ENCODE measurements at regions not wholly inside any gene's neighbourhood (a gene's known extent, or its start where the extent isn't known, plus 50 kb on each side); places are given as distances from the start of the nearest gene placed in this dataset.

DNA sequence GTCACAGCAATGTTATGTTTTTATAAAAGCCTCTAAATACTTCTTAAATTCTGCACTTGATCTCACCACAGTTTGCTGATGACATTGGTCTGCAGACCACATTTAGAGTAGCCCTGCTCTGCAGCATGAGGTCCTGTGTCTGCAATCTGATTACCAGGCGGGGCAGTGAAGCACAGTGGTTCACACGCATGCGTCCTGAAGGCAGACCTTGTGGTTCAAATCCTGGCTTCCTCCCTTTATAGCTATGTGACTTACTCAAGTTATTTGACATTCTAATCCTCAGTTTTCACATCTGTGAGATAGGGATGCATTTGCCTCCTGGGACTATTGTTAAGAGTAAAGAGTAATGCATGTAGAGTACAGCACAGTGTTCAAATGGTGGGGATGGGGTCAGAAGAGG is 50.3 kb downstream of the BMAL2 start:
- TF ChIP-seq POLR2A (IDR thresholded peaks at IDR 0.05) (no peak), EP300 (IDR thresholded peaks at IDR 0.05) (no peak), POLR2AphosphoS5 (IDR thresholded peaks at IDR 0.05) (no peak)
- TF ChIP-seq, protein P1, sequence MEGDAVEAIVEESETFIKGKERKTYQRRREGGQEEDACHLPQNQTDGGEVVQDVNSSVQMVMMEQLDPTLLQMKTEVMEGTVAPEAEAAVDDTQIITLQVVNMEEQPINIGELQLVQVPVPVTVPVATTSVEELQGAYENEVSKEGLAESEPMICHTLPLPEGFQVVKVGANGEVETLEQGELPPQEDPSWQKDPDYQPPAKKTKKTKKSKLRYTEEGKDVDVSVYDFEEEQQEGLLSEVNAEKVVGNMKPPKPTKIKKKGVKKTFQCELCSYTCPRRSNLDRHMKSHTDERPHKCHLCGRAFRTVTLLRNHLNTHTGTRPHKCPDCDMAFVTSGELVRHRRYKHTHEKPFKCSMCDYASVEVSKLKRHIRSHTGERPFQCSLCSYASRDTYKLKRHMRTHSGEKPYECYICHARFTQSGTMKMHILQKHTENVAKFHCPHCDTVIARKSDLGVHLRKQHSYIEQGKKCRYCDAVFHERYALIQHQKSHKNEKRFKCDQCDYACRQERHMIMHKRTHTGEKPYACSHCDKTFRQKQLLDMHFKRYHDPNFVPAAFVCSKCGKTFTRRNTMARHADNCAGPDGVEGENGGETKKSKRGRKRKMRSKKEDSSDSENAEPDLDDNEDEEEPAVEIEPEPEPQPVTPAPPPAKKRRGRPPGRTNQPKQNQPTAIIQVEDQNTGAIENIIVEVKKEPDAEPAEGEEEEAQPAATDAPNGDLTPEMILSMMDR (IDR thresholded peaks at IDR 0.05), result no peak
- Histone ChIP-seq H3K36me3 (no peaks in the 10 kb centered on the region), H3K9me3 (no peaks in the 10 kb centered on the region), H3K27ac (no peak overlapping the region), H3K27me3 (no peaks in the 10 kb centered on the region), H3K4me1 (no peaks in the 10 kb centered on the region), H3K4me3 (no peak overlapping the region)
- 94 to 95% methylated on average over 3 of the region's 3 CpGs for WGBS, 2 donors
- no peak for DNase-seq
- intact Hi-C loops (cut with DNase I), result no loop called here

DNA sequence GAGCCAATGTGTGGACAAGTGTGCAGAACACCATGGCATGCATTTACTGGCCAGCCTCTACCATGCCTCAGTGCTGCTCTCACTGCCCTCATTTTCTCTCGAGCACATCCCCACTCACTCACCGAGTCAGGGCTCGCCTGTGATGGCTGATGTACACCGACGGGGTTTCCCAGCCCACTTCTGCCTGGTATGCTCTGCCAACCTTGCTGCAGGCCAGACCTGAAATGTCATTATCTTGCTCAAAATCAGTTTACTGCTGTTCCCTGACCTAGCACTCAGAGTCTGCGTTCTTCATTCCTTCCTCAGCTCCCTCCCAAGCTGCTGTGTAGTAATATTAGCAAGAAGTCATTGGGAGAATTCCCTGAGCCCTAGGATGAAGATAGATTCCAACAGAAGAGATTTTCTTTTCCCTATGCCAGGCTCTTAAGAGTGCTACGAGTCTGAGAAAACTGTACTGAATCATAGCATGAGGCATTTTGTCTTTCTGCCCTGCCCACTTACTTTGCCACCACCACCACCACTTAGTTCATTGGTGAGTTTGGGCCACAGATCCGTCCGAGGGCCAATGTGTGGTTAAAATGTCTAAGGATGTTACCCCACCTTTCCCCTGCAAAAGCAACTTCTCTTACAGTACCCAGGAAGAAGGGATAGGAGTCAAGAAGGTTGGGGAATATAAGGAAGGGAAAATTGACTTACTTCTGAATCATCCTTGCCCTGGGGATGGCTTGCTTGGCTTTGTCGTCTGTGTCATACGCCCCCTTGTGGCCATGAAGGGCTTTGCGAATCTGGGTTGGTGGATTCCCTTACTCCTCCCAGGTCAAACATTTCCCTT is 51.0 kb downstream of the BMAL2 start:
- TF ChIP-seq POLR2AphosphoS5 (IDR thresholded peaks at IDR 0.05), result no peak
- TF ChIP-seq, protein P1 (IDR thresholded peaks at IDR 0.05), result peak; percentile 35 to 83 (median 70)
- Histone ChIP-seq H3K27me3 (no peaks in the 10 kb centered on the region), H3K4me3 (no peak overlapping the region), H3K4me1 (no peaks in the 10 kb centered on the region), H3K9me3 (no peaks in the 10 kb centered on the region), H3K27ac (no peak overlapping the region), H3K36me3 (no peaks in the 10 kb centered on the region)
- peak; percentile 84 for DNase-seq
- intact Hi-C loops (cut with DNase I), result no loop called here
- 66 to 71% methylated on average over 12 of the region's 12 CpGs for WGBS, 2 donors

DNA sequence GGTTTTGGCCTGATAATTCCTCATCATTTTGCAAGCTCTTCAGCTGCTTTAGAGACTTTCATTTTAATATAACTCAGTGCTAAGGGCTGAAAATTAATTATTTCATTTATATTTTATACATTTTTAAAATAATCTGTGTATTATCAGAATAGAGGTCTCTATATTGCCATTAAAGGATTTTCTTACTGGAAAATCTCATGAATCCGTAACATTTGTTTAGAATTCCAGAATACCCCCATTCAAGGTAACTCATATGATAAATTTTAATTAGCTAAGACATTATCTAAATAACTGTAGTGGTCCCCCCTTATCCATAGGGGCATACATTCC is 51.6 kb downstream of the BMAL2 start:
- no peaks in the 10 kb centered on the region for H3K9me3 ChIP-seq
- intact Hi-C loops (cut with DNase I), result no loop called here
- 93 to 94% methylated on average over 1 of the region's 1 CpG for WGBS, 2 donors

DNA sequence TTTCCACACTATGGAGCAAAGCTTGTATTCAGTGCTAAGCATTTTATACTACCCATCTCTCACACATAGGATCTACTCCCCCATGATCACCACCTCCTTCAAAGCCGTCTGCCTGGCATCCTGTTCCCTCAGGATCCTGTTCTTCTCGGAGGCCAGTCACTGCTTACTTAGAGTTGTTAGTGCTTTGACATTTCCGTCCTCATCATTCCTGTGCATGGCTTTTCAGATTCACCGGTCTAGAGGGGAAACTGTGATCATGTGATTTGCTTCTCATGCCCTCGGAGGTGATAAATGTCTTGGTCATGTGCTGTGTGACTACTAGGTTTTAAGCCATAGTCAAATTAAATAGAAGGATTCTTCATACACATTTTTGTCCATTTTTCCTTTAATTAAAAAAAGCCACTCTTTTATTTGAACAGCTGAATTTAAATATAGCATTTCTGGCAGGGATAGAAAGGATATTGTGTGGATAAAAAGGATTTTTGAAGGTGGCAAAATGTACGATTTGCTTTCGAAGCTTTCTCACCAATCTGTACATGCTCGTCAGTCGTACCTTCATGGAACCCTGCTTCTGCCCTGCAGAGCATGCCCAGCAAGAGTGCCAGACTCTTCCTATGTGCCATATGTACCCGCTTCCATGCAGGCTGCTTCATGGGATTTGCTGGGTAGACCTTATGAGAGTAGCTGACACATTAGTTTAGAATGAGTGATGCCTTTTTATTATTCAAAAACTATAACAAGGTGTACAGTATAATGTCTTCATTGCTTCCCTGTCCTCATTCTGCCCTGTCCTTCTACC is 53.3 kb downstream of the BMAL2 start:
- H3K36me3 ChIP-seq, result no peaks in the 10 kb centered on the region
- TF ChIP-seq POLR2A (IDR thresholded peaks at IDR 0.05), result no peak
- TF ChIP-seq EP300 (IDR thresholded peaks at IDR 0.05), result no peak
- TF ChIP-seq, protein P1 (IDR thresholded peaks at IDR 0.05), result no peak
- no peak for TF ChIP-seq POLR2AphosphoS5 (IDR thresholded peaks at IDR 0.05)
- intact Hi-C loops (cut with DNase I), result no loop called here
- no peaks in the 10 kb centered on the region for H3K9me3 ChIP-seq
- 89% methylated on average over 10 of the region's 10 CpGs for WGBS, 2 donors
- H3K27ac ChIP-seq, result no peak overlapping the region
- no peaks in the 10 kb centered on the region for H3K27me3 ChIP-seq
- no peaks in the 10 kb centered on the region for H3K4me1 ChIP-seq
- no peak for DNase-seq
- H3K4me3 ChIP-seq, result no peak overlapping the region

More for the DNA sequence above, 51.6 kb downstream of the BMAL2 start:
- Histone ChIP-seq H3K36me3 (no peaks in the 10 kb centered on the region), H3K27ac (no peak overlapping the region), H3K4me3 (no peak overlapping the region), H3K4me1 (no peaks in the 10 kb centered on the region), H3K27me3 (no peaks in the 10 kb centered on the region)
- no peak for DNase-seq
- TF ChIP-seq POLR2A (IDR thresholded peaks at IDR 0.05), result no peak
- TF ChIP-seq EP300 (IDR thresholded peaks at IDR 0.05), result no peak
- TF ChIP-seq, protein P1 (IDR thresholded peaks at IDR 0.05), result no peak
- no peak for TF ChIP-seq POLR2AphosphoS5 (IDR thresholded peaks at IDR 0.05)
